Fibroblast of upper back skin (primary cell): ENCODE measurements at regions not wholly inside any gene's neighbourhood (a gene's known extent, or its start where the extent isn't known, plus 50 kb on each side); places are given as distances from the start of the nearest gene placed in this dataset.

Experiments
- DNase-seq: peaks from one replicate; pipeline ENCODE4 v3.0.0-alpha.2; 2013

DNA sequence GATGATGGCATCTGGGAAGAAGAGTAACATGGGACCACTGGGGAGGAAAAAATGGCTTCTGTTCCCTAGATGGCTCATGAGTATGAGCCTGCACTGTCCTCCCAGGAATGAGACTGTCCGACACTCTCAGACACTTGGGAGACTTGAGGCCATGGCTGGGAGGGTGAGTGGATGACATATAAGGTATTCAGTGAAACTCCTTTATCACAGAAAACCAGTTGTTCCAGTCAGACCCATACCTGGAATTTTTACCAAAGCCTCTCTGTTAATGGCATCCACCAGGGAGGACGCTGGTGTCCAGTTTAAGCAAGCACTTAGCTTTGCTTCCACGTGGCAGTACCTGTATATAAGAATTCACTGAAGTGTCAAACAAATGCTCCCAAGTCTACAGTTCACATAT is 116.7 kb upstream of the C10orf90 start:
- no peak for DNase-seq

GRCh38 chr10:126795318-126795717 is 109.9 kb upstream of the DOCK1 start:
- no peak for DNase-seq

GRCh38 chr10:126798649-126799048 is 106.6 kb upstream of the DOCK1 start:
- DNase-seq = no peak

GRCh38 chr10:126803394-126803793 is 101.8 kb upstream of the DOCK1 start:
- no peak for DNase-seq

DNA sequence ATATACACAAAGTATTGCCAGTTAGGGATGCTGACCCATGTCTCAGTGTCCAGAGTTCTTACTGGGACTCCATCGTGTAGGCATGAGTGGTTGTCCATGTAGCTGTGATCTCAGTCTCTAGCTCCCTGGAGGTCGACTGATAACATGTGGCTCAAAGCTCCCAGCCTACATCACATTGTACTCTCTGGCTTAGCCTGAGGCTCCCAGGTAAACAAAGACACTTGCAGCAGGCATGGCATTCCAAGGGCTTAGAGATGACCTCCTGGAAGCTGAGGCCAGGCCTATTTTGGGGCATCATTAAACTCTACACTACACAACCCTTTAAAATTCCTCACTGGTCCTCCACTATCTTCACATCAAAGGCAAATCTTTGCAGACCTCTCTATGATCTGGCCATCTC is 100.8 kb upstream of the DOCK1 start:
- no peak for DNase-seq

DNA sequence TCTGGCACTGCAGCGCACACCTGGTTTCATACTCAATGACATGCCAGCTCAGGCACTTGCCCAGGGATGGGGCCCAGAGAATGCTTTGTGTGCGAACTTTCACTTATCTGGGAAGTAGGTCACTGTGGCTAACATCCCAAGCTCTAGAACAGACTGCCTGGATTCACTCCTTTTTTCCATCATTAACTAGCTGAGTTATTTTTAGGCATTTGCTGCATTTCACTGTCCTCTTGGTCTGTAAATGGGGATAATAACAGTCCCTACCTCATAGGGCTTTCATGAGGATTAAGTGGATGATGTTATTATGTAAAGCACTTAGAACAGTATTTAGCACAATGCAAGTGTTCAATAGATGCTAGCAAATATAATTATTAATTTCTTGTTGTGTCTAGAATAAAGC is 98.7 kb upstream of the DOCK1 start:
- no peak for DNase-seq

- no peak for DNase-seq
These were observed 98.1 kb upstream of the DOCK1 start for GRCh38 chr10:126806991-126807702.

DNA sequence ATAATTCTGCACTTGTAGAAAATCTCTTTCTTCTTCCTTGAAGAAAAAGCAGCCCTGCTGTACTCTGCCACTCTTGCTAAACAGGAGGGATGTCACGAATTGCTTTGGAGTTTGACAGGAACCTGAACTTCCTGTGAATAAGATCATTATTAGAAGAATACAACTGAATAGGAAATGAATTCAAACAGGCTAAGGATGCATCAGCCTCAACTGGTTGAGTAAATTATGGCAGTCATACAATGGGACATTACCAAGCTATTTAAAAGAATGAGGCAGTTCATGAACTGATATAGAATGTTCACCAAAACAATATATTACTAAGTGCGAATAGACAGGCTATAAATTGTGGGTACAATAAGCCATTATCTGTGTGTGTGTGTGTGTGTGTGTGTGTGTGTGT is 97.1 kb upstream of the DOCK1 start:
- no peak for DNase-seq

- no peak for DNase-seq
These were observed 91.8 kb upstream of the DOCK1 start for GRCh38 chr10:126813432-126813831.

GRCh38 chr10:126833542-126833941 is 71.7 kb upstream of the DOCK1 start:
- no peak for DNase-seq

- no peak for DNase-seq
These were observed 69.2 kb upstream of the DOCK1 start for GRCh38 chr10:126836009-126836408.

DNA sequence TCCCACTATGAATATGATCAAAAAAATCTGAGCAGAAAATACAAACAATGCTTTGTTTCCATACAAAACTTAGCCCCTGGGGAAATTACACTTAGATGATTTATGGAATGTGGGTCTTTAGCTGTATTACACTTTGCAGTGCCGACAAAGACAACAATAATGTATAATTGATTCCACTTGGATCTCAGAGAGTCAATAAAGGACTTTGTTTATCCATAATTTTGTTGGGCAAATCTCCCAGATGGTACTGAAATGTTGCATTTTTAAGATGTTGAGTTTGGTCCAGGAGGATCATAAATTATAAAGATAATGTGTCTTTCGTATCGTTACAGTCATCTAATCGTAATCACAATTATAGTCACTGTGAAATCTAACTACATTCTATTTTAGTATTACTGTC is 66.9 kb upstream of the DOCK1 start:
- DNase-seq = no peak

DNA sequence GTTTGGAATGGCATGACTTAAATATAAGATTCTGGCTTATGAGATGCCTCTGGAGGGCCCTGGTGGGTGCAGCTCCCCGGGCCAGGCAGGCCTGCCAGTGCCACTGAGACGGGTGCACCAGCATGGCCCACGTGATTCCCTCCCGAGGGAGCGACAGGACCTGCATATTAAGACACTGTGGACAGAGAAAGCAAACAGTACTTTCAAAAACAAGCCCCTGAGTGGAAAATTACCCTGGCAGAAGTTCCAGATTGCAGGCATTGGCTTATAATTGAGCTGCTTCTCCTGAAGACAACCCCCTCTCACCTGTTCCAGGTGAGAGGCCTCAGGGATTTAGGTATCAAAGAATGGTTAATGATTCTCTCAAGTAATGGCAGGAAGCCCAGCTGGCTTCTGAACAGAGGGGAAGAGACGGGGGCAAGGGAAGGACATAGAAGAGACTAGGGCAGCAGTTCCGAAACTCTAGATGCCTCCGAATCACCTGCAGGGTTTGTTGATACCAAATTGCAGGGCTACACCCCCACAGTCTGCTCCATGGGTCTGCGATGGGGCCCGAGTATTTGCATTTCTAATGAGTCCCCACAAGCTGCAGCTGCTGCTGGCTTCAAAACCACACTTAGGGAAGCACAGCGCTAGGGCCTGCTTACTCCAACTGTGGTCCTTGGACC is 66.0 kb upstream of the DOCK1 start:
- no peak for DNase-seq

DNA sequence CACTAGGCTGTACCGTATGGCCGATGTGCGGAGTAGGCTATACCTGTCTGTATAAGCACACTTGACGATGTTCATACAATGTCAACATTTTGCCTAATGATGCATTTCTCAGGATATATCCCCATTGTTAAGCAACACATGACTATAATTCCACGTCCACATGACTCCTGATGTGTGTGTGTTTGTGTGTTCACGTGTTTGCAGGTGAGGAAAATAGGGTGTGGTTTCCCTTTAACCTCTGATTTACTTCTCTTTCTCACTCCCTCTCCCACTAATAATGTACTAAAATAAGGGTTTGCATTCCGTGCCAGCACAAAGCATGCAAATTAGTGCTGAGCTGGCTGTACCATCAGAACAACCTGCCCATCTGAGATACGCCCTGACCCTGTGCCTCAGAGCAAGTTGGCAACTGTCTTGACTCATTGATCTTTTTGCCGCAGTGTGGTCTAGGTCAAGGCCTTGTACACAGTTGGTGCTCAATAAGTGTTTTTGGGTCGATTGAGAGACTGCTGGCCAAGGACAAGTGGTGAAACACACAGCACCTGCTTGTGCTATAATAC is 64.6 kb upstream of the DOCK1 start:
- no peak for DNase-seq

- DNase-seq = no peak
These were observed 63.8 kb upstream of the DOCK1 start for GRCh38 chr10:126841341-126841895.

GRCh38 chr10:126842356-126842755 is 62.9 kb upstream of the DOCK1 start:
- DNase-seq = no peak

DNA sequence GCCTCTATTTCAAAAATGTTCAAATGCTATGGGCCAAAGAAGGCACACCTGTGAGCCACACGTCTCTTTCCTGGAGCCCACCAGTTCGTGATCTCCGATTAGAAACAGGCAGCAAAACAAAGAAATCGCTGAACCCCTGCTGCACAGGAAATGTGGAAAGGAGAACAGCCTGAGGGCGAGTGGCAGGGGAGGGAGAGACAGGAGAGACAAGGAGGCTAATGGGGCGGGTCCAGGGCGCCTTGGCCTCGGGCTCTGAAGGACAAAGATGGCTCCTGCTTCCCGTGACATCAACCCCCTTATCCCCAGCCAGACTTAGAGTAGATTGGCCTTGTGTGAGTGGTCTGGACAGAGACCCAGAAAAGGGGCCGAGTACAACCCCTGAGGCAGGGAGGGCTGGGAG is 62.4 kb upstream of the DOCK1 start:
- no peak for DNase-seq

- DNase-seq = no peak
These were observed 61.8 kb upstream of the DOCK1 start for GRCh38 chr10:126843299-126843934.

GRCh38 chr10:126844406-126844805 is 60.8 kb upstream of the DOCK1 start:
- no peak for DNase-seq

GRCh38 chr10:126846469-126846868 is 58.8 kb upstream of the DOCK1 start:
- no peak for DNase-seq

GRCh38 chr10:126846959-126847358 is 58.3 kb upstream of the DOCK1 start:
- DNase-seq = no peak

GRCh38 chr10:126847666-126848065 is 57.6 kb upstream of the DOCK1 start:
- DNase-seq = no peak

DNA sequence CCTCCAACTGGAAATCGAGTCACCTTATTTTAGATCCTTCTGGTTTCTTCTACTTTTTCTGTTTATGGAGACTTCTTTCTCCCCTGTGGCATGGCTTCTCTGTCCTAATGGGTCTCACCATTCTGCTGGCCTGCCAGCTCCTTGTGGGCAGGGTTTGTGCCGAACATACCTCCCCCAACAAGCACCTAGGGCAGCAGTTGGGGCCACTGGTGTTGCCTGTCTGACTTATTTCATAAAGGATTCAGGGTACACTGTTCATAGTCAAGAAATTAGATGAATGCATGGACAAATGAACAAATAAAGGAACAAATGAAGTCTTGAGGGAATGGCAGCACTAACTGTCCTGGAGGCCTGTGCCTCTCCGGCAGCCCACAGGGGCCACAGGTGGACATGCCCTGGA is 55.6 kb upstream of the DOCK1 start:
- no peak for DNase-seq
